Fibroblast of skin of back (primary cell): ENCODE measurements at regions not wholly inside any gene's neighbourhood (a gene's known extent, or its start where the extent isn't known, plus 50 kb on each side); places are given as distances from the start of the nearest gene placed in this dataset.
"Not testable (repeated sequence)": the region's sequence is repeated elsewhere in the genome, so short reads cannot be mapped to it uniquely, and the experiment has no call there.

Experiments
- DNase-seq: peaks from one replicate; pipeline ENCODE4 v3.0.0-alpha.2; 2013

DNA sequence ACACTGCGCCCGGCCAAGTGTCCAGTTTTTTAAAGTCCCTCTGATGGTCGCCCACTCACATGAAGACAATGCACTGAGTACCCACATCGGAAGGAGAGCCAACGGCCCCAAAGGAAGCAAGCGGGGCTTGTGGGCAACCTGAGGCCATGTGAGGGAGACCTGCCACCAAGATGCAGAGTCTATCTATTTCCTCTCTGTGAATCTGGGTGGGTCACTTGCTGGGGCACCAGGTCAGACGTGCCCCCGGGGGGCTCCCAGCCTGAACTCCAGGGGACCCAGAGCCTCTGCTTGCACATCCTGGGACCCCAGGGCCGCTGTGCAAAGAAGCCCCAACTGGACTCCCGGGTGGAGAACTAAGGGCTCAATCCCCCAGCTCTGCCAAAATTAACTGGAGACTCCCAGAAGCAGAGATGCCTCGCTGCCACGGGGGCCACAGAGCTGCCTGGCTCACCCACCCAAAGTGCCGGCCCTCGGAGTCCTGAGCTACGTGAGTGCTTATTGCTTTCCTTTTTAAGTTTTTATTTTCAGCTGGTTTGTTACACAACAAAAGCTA lies 106.4 kb downstream of the BRD1 start:
- DNase-seq: no peak

DNA sequence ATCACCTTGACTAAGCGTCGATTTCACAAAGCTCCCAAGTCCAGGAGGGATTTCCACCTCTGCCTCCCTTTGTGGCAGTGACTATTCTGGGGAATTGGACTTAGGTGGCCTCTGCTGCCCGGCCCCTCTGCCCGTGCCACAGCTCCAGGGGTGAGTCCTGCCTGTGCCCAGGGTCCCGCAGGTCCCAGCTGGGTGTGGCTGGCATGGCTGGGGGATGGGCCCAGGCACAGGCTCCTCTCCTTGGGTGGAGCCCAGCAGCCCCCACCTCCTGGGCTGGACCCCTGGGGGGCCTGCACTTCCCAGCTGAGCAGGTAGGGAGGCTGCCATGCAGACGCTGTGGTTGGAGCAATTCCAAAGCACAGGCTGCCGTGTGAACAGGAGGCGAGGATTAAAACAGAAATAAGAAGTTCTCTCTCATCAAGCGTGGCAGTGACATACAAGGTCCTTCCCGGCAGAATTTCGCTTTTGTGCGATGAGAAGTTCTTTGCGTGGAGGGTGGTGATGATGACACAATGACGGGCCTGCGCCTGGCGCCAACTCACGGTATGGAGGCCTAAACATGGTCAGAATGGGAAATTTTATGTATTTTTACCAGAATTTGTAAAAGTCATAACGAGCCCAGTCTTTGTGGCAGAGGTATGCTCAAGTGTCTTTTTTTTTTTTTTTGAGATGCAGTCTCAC lies 107.3 kb downstream of the BRD1 start:
- no peak for DNase-seq

DNA sequence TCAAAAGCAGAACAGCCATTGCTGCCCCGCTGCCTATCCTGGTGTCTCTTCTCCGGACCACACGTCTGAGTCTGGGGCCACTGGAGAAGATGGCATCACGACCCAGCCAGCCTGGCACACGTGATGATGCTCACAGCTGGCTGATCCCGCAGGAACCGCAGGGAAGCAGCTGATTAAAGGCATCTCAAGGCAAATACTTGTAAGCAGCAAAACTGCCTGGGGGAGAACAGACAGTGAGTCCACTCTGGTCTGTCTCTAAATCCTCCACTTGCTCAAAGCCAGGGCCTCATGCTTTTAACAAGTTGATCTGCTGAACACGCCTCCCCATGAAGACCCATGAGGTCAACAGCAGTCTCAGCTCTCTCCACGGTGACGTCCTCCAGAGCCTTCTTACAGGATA lies 108.6 kb downstream of the BRD1 start:
- DNase-seq: no peak

DNA sequence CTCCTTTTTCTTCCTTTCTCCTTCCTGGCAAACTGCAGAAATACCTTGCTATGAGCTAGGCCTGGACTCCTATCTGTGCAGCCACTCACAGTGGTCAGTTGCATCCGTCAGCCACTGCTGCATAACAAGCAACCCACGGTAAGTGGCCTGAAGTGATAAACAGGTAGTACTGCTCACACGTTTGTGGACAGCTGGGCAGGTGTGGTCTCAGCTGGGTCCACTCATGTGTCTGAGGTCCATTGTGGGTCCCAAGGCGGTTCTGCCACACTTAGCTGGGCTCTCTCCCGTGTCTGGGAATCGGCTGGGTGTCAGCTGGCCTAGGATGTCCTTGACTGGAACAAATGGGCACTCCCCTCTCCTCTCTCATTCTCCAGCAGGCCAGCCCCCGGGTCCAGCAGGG lies 109.3 kb downstream of the BRD1 start:
- DNase-seq: no peak

DNA sequence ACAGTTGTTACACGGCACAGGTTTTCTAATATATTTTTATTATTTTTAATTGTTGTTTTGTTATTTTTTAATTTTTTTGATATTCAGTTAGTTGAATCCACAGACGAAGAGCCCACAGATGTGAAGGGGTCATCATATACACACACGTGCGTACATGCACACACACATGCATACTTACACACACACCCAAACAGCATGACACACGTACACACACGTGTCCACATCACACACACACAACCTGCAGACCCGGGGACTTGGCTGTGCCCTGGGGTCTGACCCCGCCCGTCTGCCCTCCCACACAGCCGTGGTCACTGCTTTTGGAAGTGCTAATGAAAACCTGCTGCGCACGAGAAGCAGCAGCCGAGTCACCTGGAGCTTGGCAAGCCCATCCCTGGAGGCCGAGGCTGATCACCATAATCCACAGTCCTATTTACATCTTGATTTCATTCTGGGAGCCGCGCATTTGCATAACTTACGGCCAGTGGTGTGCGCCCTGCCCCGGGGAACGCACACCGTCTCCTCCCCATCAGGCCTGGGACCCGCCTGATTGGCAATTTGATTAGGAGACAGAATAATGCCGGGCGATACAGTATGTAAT lies 110.3 kb downstream of the BRD1 start:
- DNase-seq: no peak

DNA sequence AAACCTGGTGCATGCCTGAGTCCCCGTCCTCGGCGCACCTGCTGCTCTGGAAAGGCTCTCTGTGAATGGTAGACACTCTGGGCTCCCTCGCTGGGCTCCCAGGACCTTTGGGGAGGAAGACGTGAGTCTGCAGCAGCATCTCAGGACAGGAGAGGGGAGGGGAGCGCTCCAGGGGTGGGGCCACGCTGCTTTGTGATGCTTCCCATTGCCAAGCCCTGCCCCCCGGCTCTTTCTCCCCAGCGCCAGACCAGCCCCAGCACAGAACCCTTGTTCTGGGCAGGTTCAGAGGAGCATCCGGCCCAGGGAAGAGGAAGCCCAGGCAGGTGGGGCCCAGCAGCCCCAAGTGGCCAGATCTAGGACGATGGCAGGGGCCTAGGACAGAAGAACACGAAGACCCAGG lies 111.2 kb downstream of the BRD1 start:
- no peak for DNase-seq

DNA sequence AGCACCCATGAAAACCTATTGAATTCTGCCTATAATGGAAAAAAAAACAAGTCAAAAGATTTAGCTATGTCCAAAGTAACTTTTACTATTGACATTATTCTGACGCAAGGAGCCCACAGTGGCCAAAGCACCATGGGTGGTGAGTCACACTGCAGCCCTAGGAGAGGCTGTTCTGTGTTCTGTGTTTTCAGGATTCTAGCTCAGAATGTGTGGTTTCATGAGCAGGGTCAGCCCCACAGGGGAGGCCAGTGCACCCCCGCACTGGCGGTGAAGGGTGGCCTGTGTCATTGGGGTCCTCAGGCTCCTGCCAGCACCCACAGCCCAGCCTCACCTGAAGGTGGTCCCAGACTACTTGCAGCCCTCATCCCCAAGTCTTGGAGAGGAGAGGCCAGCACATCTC lies 112.2 kb downstream of the BRD1 start:
- no peak for DNase-seq

DNA sequence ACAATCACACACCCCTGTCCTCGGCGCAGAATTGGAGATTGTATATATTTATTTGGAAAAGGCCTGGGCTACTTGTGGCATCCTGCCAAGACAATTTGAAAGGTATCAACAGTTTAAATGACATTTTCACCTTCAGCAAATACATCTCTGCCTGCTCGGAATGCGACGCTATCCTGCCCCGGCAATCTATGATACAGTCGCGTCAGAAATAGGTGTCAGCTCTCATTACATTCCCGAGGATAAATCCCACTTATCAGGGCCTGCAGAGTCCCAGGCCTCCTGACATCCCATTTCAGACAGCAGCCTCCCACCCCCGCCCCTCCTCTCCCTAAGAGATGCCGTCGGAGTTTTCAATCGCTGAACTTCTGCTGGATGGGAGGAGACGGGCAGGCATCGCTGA lies 114.7 kb downstream of the BRD1 start:
- no peak for DNase-seq

DNA sequence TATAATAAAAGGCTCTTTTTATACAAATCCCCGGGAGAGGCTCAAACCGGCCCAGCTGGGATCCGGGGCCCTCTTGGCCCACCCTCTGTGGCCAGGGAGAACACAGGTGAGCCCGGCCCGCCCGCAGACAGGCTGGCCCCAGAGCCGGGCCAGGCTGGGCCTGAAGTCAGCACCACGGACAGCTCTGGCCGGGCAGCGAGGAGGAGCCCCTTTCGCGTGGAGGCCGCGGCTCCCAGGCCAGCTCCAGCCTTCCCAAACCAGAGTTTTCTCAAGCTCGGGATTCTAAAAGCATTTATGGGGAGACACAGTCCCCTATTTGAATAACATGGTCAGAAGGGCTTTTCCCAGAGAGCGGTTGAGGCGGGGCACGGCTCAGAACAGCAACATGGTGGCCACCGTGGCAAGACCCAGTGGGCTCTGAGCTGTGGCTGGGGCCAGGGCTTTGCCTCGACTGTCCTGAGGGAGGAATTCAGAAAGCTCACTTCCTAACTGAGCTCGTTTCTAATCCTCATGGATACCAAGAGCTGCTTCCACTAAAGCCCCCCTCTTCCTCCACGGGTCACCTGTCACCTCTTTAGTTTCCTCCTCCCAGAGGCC lies 115.4 kb downstream of the BRD1 start:
- peak; percentile 13 for DNase-seq

DNA sequence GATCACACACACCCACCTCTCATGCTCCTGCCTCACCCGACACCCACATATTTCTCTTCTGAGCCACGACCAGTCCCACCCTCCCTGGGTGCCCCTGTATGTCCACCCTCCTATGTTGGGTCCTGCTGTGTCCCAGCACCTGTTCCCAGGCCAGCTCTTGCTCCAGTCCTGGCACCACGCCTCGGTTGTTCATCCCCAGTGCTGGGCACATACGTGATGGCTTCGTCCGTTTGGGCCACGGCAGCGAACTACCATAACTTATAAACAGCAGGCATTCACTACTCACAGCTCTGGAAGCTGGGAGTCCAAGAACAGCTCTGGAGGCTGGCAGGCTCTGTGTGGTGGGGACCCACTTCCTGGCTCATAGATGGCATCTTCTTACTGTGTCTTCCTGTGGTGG lies 116.9 kb downstream of the BRD1 start:
- no peak for DNase-seq

DNA sequence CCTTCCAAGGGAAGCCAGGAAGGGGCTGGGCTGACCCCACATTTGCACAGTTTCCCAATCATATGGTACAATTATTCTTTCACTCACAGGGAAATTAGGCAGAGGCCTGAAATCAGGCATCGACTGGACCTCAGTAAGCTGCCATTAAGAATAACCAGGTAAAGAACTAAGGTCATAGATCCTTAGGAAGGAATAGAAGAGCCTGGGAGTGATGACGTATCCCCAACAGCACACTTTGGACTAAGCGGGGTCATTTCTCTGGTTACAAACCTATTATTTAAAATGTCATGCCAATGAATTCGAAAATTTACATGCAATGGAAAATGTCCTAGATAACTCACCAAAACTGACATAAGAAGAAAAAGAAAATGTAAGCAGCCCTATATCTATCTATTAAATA lies 118.2 kb downstream of the BRD1 start:
- DNase-seq: no peak

DNA sequence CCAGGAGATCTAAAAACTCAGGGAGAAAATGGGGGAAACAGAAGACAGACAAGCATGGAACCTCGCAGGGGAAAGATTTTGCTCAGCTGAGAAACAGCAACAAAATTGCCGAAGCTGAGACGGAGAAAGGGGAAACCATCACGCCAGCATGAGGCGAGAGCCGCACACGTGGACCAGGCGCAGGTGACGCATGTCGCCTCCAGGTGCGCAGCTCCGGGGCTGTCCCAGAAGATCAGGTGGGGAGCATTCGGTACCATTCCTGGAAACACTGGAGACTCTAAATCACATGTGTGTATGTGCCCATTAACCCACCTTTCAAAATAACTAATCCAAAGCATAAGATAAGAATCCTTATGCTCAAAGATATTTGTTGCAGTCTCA lies 121.7 kb downstream of the BRD1 start:
- no peak for DNase-seq

DNA sequence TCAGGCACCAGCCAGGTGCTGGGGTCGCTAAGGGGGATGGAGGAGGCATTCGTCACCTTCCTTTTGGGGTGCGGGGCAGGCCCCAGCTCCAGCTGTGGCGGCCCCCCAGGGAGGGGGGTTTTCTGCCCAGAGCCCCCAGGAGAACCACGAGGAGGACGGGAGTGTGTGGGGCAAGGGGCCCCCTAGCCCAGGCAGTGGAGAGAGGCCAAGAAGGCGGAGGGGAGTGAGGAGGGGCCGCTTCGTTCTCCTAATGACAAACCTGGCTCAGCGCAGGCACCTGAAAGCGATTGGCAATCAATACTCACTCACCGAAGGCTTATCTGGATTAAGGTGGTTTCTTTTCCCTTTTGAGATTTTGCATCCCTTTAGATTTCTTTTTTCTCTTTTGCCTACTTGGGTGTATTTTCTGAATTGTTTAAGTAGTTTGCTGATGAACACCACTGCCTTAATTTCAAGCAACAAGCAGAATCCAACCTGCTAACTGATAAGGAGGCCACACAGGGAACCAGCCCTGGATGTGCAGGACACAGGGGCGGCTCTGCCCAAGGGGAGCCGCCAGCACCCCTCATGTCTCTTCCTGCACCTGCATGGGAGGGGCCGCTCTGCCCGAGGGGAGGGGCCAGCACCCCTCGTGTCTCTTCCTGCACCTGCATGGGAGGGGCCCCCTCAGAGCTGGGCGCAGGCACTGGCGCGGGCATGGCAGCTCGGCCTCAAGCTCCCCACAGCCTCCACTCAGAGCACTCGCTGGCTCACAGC lies 122.3 kb downstream of the BRD1 start:
- DNase-seq: no peak

DNA sequence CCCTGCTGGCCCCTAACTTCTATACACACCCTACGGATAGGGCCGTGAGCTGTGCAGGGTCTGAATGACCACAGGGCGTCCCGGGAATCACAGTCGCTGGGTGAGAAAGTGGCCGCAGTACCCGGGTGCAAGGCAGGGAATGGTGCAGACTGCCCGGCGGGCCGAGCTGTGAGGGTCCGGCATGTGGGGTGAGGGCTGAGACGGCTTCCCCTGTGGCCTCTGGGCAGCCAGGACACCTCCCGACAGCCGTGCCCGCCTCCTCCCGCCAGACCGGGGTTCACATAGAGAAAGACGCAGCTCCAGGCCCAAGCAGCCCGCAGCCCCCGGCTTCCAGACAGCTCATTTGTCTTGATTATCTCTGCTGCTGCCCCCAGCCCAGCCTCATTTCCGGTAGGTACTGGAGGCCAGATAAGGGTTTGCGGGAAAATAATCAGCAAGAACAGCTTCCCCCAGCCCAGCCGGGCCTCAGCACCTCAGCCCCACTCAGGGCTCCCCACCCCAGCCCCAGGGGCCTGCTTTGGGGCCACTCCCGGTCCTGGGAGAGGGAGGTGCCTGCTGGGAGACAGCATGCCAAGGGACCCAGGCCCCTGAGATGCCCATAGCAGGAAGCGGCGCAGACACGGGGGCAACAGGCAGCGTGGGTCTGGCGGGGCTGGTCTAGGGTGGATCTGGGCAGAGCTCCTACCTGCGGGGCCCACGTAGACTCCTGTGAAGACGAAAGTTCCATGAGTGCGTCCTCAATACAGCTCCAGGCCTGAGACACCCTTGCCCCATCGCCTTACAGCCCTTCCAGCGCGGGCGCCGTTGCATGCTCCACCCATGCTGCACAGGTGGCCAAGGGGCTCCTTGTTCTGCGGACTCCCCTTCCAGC lies 123.1 kb downstream of the BRD1 start:
- DNase-seq: no peak

DNA sequence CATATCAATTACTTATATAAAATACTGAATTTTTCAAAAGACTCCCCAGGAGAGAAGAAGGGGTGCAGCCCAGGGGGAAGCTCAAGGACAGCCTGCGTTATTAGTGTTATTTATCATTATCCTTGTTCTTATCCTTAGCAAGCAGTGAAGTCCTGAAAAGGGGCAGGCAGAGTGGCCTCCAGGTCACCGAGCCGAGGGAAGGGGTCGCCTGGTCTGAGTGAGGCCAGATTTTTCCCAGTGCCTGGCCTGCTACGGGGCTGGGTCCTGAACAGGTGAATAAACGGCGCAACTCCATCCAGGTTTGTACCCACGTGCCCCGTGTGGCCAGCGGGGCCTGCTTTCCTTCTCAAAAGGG lies 123.7 kb downstream of the BRD1 start:
- no peak for DNase-seq

DNA sequence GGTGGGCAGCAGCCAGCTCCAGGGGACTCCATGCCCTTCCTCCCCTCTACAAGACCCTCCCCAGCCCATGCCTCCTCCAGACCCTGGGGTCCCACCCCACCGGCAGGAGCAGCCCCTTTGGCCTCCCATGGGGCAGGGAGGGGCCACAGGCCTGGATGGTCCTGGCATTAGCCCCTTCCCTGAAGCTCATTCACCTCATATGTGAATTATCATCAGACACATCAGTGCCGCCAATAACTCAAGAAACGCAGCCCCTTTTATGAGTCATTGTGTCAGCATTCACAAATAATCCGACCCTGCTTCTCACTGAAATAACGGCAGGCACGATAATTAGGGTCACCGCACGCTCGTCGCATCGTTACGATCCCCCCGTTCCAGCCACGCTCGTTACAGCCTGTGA lies 124.2 kb downstream of the BRD1 start:
- no peak for DNase-seq

DNA sequence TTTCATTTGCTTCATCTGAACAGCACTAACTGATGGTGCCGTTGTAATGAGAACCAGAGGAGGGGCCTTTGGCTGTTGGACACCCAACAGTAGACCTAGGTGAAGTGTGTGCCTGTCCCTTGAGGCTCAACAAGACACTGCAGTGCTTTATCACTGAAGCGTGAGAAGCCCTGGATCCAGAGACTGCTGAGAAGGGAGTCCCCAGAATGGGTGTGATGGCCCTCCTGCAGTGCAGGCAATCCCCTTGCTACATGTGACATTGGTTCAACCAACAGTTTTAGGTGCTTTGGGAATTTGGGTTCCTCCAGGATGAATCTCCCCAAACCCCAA lies 125.6 kb downstream of the BRD1 start:
- DNase-seq: no peak

DNA sequence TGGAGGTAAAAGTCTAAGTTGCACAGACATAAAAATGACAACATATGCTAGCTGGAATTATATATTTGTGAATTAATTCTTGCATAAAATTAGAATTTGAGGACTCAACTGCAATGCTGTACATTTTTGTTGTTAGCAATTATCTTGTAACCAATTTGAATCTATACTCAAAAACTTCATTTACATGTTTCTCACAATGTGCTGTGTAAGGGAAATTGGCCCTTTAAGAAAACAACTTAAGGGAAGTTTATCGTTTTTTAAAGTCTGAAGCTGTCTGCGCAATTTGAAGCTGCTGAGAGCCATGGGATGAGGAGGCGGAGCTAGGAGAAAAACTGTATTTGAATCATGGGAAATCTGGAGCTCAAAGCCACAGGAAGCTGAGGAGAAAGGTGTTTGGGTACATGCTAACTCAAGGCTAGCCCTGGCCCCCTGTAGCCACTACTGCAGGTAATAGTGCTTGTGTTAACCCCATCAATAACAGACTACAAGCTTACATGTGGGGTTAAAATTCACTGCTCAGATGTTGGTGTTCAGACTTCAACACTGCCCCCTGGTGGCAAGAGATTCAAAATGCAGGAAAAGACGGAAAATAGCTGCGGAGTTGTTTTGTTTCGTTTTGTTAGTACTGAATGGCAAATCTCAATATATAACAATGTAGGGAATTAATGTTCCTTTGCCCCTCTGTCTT lies 126.1 kb downstream of the BRD1 start:
- no peak for DNase-seq

DNA sequence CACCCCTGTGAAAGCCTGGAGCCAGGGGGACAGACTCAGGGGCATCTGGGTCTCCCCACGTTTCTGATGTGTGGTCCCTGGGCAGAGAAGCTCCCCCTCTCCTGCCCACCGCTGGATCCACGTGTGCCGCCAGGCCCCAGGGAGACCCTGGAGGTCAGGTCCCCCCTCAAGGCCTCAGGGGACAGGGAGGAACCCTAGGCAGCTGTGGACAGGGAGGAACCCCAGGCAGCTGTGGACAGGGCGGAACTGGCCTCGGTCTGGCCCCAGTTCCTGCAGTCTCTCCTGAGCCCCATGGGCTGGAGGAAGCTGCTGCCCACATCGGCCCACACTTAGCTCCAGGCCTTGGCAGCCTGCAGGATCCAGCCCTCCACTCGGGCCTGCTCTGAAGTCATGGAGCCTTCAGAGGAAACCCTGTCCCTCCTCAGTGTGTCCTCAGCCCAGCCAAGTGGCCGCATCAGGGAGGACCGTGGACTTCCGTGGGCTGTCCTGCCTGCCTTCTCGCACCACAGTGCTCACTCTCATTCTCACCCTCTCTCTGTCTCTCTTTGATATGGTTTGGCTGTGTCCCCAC lies 127.7 kb downstream of the BRD1 start:
- no peak for DNase-seq

DNA sequence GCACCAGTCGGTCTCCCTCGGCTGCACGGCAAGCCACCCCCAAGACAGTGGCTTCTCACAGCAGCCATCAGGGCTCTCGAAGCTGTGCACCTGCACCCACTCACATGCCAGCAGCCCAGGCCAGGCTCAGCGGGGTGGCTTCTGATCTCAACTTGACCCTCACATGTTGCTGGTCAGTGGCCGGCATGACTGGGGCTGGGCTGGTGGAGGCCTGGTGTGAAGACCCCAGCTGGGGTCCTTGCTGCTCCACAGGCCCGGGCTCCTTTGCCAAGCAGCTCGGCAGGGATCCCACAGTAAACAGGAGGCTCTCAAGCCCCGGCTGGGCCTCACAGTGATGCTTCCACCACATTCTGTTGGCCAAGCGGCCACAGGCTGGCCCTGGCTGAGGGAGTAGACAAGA lies 128.2 kb downstream of the BRD1 start:
- no peak for DNase-seq

DNA sequence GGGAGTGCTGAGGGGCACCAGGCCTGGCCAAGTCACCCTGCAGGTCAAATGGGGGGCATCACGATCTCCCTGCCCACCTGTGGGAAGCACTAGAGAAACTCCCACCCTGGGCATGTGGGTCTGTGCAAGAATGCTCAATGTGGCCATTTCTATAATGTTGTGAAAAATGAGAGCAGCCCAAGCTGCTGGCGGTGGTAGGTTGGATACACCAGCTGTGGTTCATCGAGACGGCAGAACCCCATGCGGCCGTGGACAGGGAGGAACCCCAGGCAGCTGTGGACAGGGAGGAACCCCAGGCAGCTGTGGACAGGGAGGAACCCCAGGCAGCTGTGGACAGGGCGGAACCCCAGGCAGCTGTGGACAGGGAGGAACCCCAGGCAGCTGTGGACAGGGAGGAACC lies 129.1 kb downstream of the BRD1 start:
- DNase-seq: not testable (repeated sequence)

DNA sequence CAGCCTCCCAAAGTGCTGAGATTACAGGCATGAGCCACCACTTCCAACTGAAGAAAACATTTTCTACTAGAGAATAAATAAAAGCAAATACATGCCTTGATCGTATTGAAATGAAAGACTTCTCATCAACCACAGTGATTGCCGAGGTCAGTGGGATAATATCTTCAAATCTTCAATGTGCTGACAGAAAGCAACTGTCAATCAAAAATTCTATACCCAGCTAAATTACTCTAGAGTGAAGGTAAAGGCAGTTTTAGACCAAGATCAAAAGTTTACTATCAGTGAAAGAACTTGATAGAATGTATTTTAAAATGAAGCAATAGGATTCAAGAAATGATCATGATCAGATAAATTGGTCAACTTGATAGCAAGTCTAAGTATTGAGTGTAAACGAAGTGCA lies 130.6 kb downstream of the BRD1 start:
- no peak for DNase-seq
